ENCODE measurements at regions not wholly inside any gene's neighbourhood (a gene's known extent, or its start where the extent isn't known, plus 50 kb on each side); places are given as distances from the start of the nearest gene placed in this dataset.

- DNase-seq: no peak
- Histone ChIP-seq H3K27me3 (peaks cover 0 to 15% of the 10 kb centered on the region in 2 donors), H3K36me3 (no peaks in the 10 kb centered on the region), H3K9me3 (no peaks in the 10 kb centered on the region), H3K27ac (no peak overlapping the region), H3K4me1 (no peaks in the 10 kb centered on the region), H3K4me3 (no peak overlapping the region)
- intact Hi-C loops (cut with DNase I; ENCODE audit: low total_unique reads): no loop called here
- no peak for TF ChIP-seq CTCF (IDR thresholded peaks at IDR 0.05)
Observed at GRCh38 chr5:174436750-174437149, 287.6 kb upstream of the MSX2 start.

GRCh38 chr5:174444479-174445188 lies 279.7 kb upstream of the MSX2 start:
- H3K36me3 ChIP-seq: no peaks in the 10 kb centered on the region
- no peak for TF ChIP-seq CTCF (IDR thresholded peaks at IDR 0.05)
- peaks cover 0 to 18% of the 10 kb centered on the region in 2 donors for H3K27me3 ChIP-seq
- no peak overlapping the region for H3K27ac ChIP-seq
- DNase-seq: no peak
- no peaks in the 10 kb centered on the region for H3K4me1 ChIP-seq
- intact Hi-C loops (cut with DNase I; ENCODE audit: low total_unique reads): no loop called here
- no peaks in the 10 kb centered on the region for H3K9me3 ChIP-seq
- no peak overlapping the region for H3K4me3 ChIP-seq

- Histone ChIP-seq H3K9me3 (no peaks in the 10 kb centered on the region), H3K27me3 (peaks cover 0 to 18% of the 10 kb centered on the region in 2 donors), H3K4me1 (no peaks in the 10 kb centered on the region), H3K27ac (no peak overlapping the region), H3K4me3 (no peak overlapping the region), H3K36me3 (no peaks in the 10 kb centered on the region)
- DNase-seq: no peak
- intact Hi-C loops (cut with DNase I; ENCODE audit: low total_unique reads): no loop called here
- no peak for TF ChIP-seq CTCF (IDR thresholded peaks at IDR 0.05)
Observed at GRCh38 chr5:174446446-174446845, 277.9 kb upstream of the MSX2 start.

- no peak for TF ChIP-seq CTCF (IDR thresholded peaks at IDR 0.05)
- intact Hi-C loops (cut with DNase I; ENCODE audit: low total_unique reads): no loop called here
- no peaks in the 10 kb centered on the region for H3K36me3 ChIP-seq
- no peaks in the 10 kb centered on the region for H3K4me1 ChIP-seq
- no peaks in the 10 kb centered on the region for H3K9me3 ChIP-seq
- no peak overlapping the region for H3K27ac ChIP-seq
- H3K27me3 ChIP-seq: peaks cover 0 to 18% of the 10 kb centered on the region in 2 donors
- DNase-seq: no peak
- H3K4me3 ChIP-seq: no peak overlapping the region
Observed at GRCh38 chr5:174446988-174447387, 277.4 kb upstream of the MSX2 start.

- intact Hi-C loops (cut with DNase I; ENCODE audit: low total_unique reads): no loop called here
- TF ChIP-seq CTCF (IDR thresholded peaks at IDR 0.05): no peak
- DNase-seq: no peak
- no peaks in the 10 kb centered on the region for H3K9me3 ChIP-seq
- H3K4me3 ChIP-seq: no peak overlapping the region
- H3K36me3 ChIP-seq: no peaks in the 10 kb centered on the region
- no peaks in the 10 kb centered on the region for H3K4me1 ChIP-seq
- H3K27ac ChIP-seq: no peak overlapping the region
- peaks cover 0 to 20% of the 10 kb centered on the region in 2 donors for H3K27me3 ChIP-seq
Observed at GRCh38 chr5:174448041-174448440, 276.3 kb upstream of the MSX2 start.
